CD4-positive, alpha-beta T cell (primary cell): ENCODE measurements at regions not wholly inside any gene's neighbourhood (a gene's known extent, or its start where the extent isn't known, plus 50 kb on each side); places are given as distances from the start of the nearest gene placed in this dataset.

ENCODE experiments used
- ATAC-seq: fragments of 200-7000 bp; cut with Tn5 transposase; one replicate; pipeline ENCODE4 v1.10.0; 2022; ENCODE audit warnings: mild to moderate bottlenecking; ENCODE audit not compliant: poor library complexity
- CTCF ChIA-PET: fragments of 350-600 bp; sonication (Branson Sonifier 250); formaldehyde crosslinking; loops from one replicate; lab custom pipeline; 2021; ENCODE audit warnings: antibody characterized with exemption, inconsistent platforms; lab: Charles Lee
- POLR2A ChIA-PET: fragments of 350-600 bp; sonication (Branson Sonifier 250); formaldehyde crosslinking; loops from one replicate; lab custom pipeline; 2021; ENCODE audit warnings: antibody characterized with exemption, inconsistent platforms; lab: Charles Lee
- DNase-seq, 14 experiments: peaks; one replicate each; pipeline ENCODE4 v3.0.0-alpha.2; 2013 to 2020; ENCODE audit warnings: mixed read lengths in 2 of 14
- H3K27ac ChIP-seq, 2 donors: one replicate each; pipeline versions ENCODE4 v1.5.1 to v1.7.0; 2013; ENCODE audit warnings: low read length in 2 of 2, low read depth in 1 of 2, mild to moderate bottlenecking in 1 of 2
- H3K27me3 ChIP-seq, 2 experiments: 1 replicate in 1 of 2; 2 replicates in 1 of 2; pipeline versions ENCODE4 v1.6.1 to v1.7.0; 2013; ENCODE audit warnings: low read length in 2 of 2, control low read depth in 1 of 2, mild to moderate bottlenecking in 1 of 2, moderate library complexity in 1 of 2; ENCODE audit not compliant: insufficient read depth in 2 of 2, control insufficient read depth in 1 of 2
- H3K36me3 ChIP-seq: one replicate; pipeline ENCODE4 v1.6.1; 2013; ENCODE audit warnings: low read length, control low read depth; ENCODE audit not compliant: insufficient read depth
- H3K4me1 ChIP-seq: one replicate; pipeline ENCODE4 v1.6.1; 2013; ENCODE audit warnings: low read length, control low read depth; ENCODE audit not compliant: insufficient read depth
- H3K4me3 ChIP-seq: one replicate; pipeline ENCODE4 v1.5.1; 2013; ENCODE audit warnings: mild to moderate bottlenecking, low read length, moderate library complexity
- H3K9me3 ChIP-seq, 2 experiments: 1 replicate in 1 of 2; 2 replicates in 1 of 2; pipeline versions ENCODE4 v1.6.1 to v1.7.0; 2013; ENCODE audit warnings: low read length in 2 of 2, mild to moderate bottlenecking in 2 of 2, control low read depth in 1 of 2, moderate library complexity in 1 of 2; ENCODE audit not compliant: control insufficient read depth in 1 of 2, insufficient read depth in 1 of 2
- H3K27ac Mint-ChIP-seq: one replicate; pipeline ENCODE4 v1.8.0; 2020; ENCODE audit warnings: mixed read lengths
- H3K27me3 Mint-ChIP-seq: one replicate; pipeline ENCODE4 v1.8.0; 2021; ENCODE audit warnings: mixed read lengths
- H3K36me3 Mint-ChIP-seq: one replicate; pipeline ENCODE4 v1.8.0; 2021; ENCODE audit warnings: low read depth, mixed read lengths
- H3K4me1 Mint-ChIP-seq: one replicate; pipeline ENCODE4 v1.8.0; 2021; ENCODE audit warnings: low read depth, mixed read lengths
- H3K4me3 Mint-ChIP-seq: one replicate; pipeline ENCODE4 v1.8.0; 2020; ENCODE audit warnings: mild to moderate bottlenecking, mixed read lengths
- H3K9me3 Mint-ChIP-seq: one replicate; pipeline ENCODE4 v1.8.0; 2020; ENCODE audit warnings: mixed read lengths
- CTCF ChIP-seq: fragments of 200-600 bp; IDR thresholded peaks from one replicate; pipeline ENCODE4 v1.8.0; 2022; ENCODE audit warnings: antibody characterized with exemption, mild to moderate bottlenecking
- intact Hi-C, 2 experiments: fragments of 100-400 bp; cut with DNase I in 1 of 2; cut with micrococcal nuclease in 1 of 2; formaldehyde crosslinking; loops; one replicate each; pipeline versions ENCODE4 v1.15.1 to v1.9.0; 2023 to 2025; cut with DNase I, micrococcal nuclease

DNA sequence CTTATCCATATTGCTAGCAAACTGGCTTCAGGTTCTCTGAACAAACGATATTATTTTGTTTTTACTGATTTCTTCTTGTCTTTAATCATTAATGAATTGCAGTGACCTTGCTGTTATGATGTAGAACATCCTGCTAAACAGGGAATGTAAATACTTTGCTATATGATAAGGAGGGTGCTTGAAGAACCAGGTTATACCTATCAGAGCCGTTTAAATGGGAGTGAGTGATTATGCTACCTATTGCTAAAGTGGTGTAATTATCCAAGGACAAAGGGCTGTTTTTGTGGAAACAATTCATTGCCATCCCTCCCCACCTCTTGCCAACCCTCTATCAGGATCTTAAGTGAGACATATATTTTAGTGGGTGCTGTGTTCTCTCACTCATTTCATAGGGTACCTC lies 788.9 kb downstream of the RPA4 start:
- no peak overlapping the region for H3K4me3 ChIP-seq
- H3K4me1 ChIP-seq: no peaks in the 10 kb centered on the region
- ChIA-PET CTCF (no interaction called here), POLR2A (no interaction called here)
- no peak for ATAC-seq
- no peak for TF ChIP-seq CTCF
- DNase-seq: no peak
- no peaks in the 10 kb centered on the region for H3K27me3 ChIP-seq
- H3K27me3 Mint-ChIP-seq: no peaks in the 10 kb centered on the region
- intact Hi-C loops: no loop called here
- H3K27ac Mint-ChIP-seq: no peak overlapping the region
- H3K36me3 ChIP-seq: no peaks in the 10 kb centered on the region
- H3K9me3 Mint-ChIP-seq: no peaks in the 10 kb centered on the region
- no peaks in the 10 kb centered on the region for H3K9me3 ChIP-seq
- H3K36me3 Mint-ChIP-seq: no peaks in the 10 kb centered on the region
- no peak overlapping the region for H3K27ac ChIP-seq
- H3K4me1 Mint-ChIP-seq: no peaks in the 10 kb centered on the region
- no peak overlapping the region for H3K4me3 Mint-ChIP-seq

DNA sequence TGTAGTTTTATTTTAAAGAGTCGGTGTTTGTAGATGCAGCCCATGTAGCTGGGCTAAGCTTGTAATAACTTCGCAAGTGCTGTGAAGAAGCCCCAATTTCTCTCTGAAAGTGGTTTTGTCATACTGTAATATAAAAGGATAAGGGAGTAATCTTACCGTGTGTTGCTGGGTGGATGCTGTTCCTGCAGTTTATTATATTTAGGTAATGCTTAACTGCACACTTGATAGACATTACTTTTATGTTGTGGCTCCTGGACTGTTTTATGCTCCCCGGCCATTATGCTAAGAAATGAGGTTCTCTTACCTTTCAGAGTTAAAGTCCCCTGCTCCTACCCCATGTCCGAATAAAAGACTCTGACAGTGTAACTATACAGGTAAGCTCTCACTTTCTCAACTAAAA lies 789.4 kb downstream of the RPA4 start:
- TF ChIP-seq CTCF: no peak
- ChIA-PET POLR2A (no interaction called here), CTCF (no interaction called here)
- Mint-ChIP-seq H3K4me3 (no peak overlapping the region), H3K4me1 (no peaks in the 10 kb centered on the region), H3K36me3 (no peaks in the 10 kb centered on the region), H3K9me3 (no peaks in the 10 kb centered on the region), H3K27ac (no peak overlapping the region), H3K27me3 (no peaks in the 10 kb centered on the region)
- H3K4me3 ChIP-seq: no peak overlapping the region
- no peak overlapping the region for H3K27ac ChIP-seq
- ATAC-seq (no peak), DNase-seq (no peak)
- H3K4me1 ChIP-seq: no peaks in the 10 kb centered on the region
- no peaks in the 10 kb centered on the region for H3K27me3 ChIP-seq
- H3K9me3 ChIP-seq: no peaks in the 10 kb centered on the region
- intact Hi-C loops: no loop called here
- H3K36me3 ChIP-seq: no peaks in the 10 kb centered on the region

DNA sequence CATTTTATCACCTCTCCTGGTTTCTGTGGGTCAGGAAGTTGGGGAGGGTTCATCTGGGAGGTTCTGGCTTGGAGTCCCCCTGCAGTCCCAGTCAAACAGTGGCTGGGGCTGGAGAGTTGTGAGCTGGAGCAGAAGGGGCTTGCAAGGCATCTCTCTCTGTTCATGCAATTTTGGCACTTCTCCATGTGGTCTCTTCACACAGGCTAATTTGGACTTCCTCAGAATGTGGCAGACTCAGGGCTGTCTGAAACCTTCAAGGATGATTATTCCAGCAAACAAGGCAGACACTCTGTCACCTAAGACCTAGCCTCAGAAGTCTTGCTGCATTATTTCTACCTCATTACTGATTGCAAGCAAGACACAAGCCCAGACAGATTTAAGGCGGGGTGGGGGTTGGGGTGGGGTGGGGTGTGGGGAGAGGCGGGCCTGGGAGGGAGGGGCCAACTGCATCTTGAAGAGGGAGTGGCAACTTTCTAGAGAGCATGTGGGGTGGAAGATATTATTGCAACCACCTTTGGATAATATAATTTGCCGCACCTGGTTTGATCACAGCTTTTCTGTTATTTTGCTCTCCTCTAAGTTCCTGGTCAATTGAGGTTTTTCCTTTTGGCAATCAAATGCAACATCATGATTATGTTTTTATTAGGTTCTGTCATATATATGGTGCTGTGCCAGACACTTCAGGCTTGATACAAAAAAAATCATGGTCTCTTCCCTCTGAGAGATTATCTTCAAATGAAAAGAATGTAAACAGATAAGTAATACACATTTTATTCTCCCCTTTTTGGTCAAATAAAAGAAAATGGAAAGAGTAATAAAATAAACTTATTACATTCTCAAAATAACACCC lies 799.5 kb downstream of the RPA4 start:
- CTCF ChIA-PET: no interaction called here

More for the DNA sequence above, 799.5 kb downstream of the RPA4 start:
- DNase-seq (no peak), ATAC-seq (no peak)
- no peaks in the 10 kb centered on the region for H3K9me3 Mint-ChIP-seq
- H3K4me1 ChIP-seq: no peaks in the 10 kb centered on the region
- no peak overlapping the region for H3K27ac ChIP-seq
- H3K9me3 ChIP-seq: no peaks in the 10 kb centered on the region
- H3K27me3 ChIP-seq: no peaks in the 10 kb centered on the region
- no peak overlapping the region for H3K4me3 ChIP-seq
- no peaks in the 10 kb centered on the region for H3K4me1 Mint-ChIP-seq
- no peaks in the 10 kb centered on the region for H3K36me3 Mint-ChIP-seq
- POLR2A ChIA-PET: no interaction called here
- no peak for TF ChIP-seq CTCF
- no peak overlapping the region for H3K4me3 Mint-ChIP-seq
- H3K36me3 ChIP-seq: no peaks in the 10 kb centered on the region
- H3K27me3 Mint-ChIP-seq: peaks cover 11% of the 10 kb centered on the region
- H3K27ac Mint-ChIP-seq: no peak overlapping the region
- intact Hi-C loops: loop anchor here in 1 of 2 experiments (10.0 kb wide), 1 partner anchor 918 kb away; no protein-coding TSS in a partner anchor
